ENCODE measurements at regions not wholly inside any gene's neighbourhood (a gene's known extent, or its start where the extent isn't known, plus 50 kb on each side); places are given as distances from the start of the nearest gene placed in this dataset.
"Not testable (repeated sequence)": the region's sequence is repeated elsewhere in the genome, so short reads cannot be mapped to it uniquely, and the experiment has no call there.

GRCh38 chr1:105260001-105260400 is 1510.3 kb downstream of the AMY1C start:
- H3K4me1 ChIP-seq (ENCODE audit: control insufficient read depth, insufficient read depth, low read length, unreplicated experiment), result no peaks in the 10 kb centered on the region
- no peak overlapping the region for H2AFZ ChIP-seq (ENCODE audit: low read length, unreplicated experiment)
- no peak overlapping the region for H3K27ac ChIP-seq (ENCODE audit: low read depth, low read length)
- H3K79me2 ChIP-seq (ENCODE audit: control insufficient read depth, insufficient read depth, low read length, unreplicated experiment), result no peaks in the 10 kb centered on the region
- no peaks in the 10 kb centered on the region for H3K27me3 ChIP-seq (ENCODE audit: insufficient read depth, low read length)
- no peaks in the 10 kb centered on the region for H3K36me3 ChIP-seq (ENCODE audit: insufficient read depth, low read length)
- no peak overlapping the region for H3K4me3 ChIP-seq (ENCODE audit: low read depth, low read length)

DNA sequence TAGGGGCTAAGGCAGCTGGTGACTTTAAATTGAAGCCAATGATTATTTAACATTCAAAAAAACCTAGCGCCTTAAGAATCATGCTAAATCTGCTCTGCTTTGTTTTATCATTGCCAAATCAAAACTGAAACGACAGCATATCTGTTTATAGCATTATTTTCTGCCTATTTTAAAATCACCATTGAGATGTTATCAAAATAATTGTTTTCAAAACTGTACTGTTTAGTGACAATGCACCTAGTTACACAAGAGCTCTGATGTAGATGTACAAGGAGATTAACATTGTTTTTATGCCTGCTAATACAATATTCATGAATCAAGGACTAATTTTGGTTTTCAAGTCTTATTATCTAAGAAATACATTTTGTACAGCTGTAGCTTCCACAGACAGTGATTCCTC is 1521.3 kb downstream of the AMY1C start:
- H3K4me3 ChIP-seq (ENCODE audit: low read depth, low read length), result no peak overlapping the region
- no peak overlapping the region for H3K27ac ChIP-seq (ENCODE audit: low read depth, low read length)
- no peaks in the 10 kb centered on the region for H3K36me3 ChIP-seq (ENCODE audit: insufficient read depth, low read length)
- no peaks in the 10 kb centered on the region for H3K27me3 ChIP-seq (ENCODE audit: insufficient read depth, low read length)
- no peaks in the 10 kb centered on the region for H3K79me2 ChIP-seq (ENCODE audit: control insufficient read depth, insufficient read depth, low read length, unreplicated experiment)
- no peak overlapping the region for H2AFZ ChIP-seq (ENCODE audit: low read length, unreplicated experiment)
- H3K4me1 ChIP-seq (ENCODE audit: control insufficient read depth, insufficient read depth, low read length, unreplicated experiment), result no peaks in the 10 kb centered on the region

GRCh38 chr1:105272376-105272775 is 1522.7 kb downstream of the AMY1C start:
- not testable (repeated sequence) for H3K27ac ChIP-seq (ENCODE audit: low read depth, low read length); H3K4me1 ChIP-seq (ENCODE audit: control insufficient read depth, insufficient read depth, low read length, unreplicated experiment); H3K27me3 ChIP-seq (ENCODE audit: insufficient read depth, low read length); H3K4me3 ChIP-seq (ENCODE audit: low read depth, low read length); H2AFZ ChIP-seq (ENCODE audit: low read length, unreplicated experiment); H3K79me2 ChIP-seq (ENCODE audit: control insufficient read depth, insufficient read depth, low read length, unreplicated experiment); H3K36me3 ChIP-seq (ENCODE audit: insufficient read depth, low read length)

DNA sequence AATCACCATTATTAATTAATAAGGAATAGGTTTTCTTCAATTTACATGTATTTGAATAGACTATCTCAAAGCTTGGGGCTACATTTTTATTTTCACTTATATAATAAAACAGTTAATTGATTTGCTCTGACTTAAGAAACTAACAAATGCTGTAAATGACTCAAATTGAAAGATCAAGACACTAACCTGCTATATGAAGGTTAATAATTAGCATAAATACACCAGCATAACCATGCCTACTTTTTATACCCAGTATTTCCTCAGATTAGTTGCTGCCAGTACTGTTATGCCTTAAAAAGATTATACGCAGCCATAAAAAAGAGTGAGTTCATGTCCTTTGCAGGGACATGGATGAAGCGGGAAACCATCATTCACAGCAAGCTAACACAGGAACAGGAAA is 1545.1 kb downstream of the AMY1C start:
- H3K27me3 ChIP-seq (ENCODE audit: insufficient read depth, low read length), result no peaks in the 10 kb centered on the region
- H3K27ac ChIP-seq (ENCODE audit: low read depth, low read length), result no peak overlapping the region
- H3K36me3 ChIP-seq (ENCODE audit: insufficient read depth, low read length), result no peaks in the 10 kb centered on the region
- no peaks in the 10 kb centered on the region for H3K79me2 ChIP-seq (ENCODE audit: control insufficient read depth, insufficient read depth, low read length, unreplicated experiment)
- no peaks in the 10 kb centered on the region for H3K4me1 ChIP-seq (ENCODE audit: control insufficient read depth, insufficient read depth, low read length, unreplicated experiment)
- no peak overlapping the region for H2AFZ ChIP-seq (ENCODE audit: low read length, unreplicated experiment)
- no peak overlapping the region for H3K4me3 ChIP-seq (ENCODE audit: low read depth, low read length)

- Histone ChIP-seq H3K79me2 (ENCODE audit: control insufficient read depth, insufficient read depth, low read length, unreplicated experiment) (no peaks in the 10 kb centered on the region), H3K4me3 (ENCODE audit: low read depth, low read length) (no peak overlapping the region), H3K27ac (ENCODE audit: low read depth, low read length) (no peak overlapping the region), H3K4me1 (ENCODE audit: control insufficient read depth, insufficient read depth, low read length, unreplicated experiment) (no peaks in the 10 kb centered on the region), H3K36me3 (ENCODE audit: insufficient read depth, low read length) (no peaks in the 10 kb centered on the region), H2AFZ (ENCODE audit: low read length, unreplicated experiment) (no peak overlapping the region), H3K27me3 (ENCODE audit: insufficient read depth, low read length) (no peaks in the 10 kb centered on the region)
Measured at GRCh38 chr1:105310063-105310462, 1560.4 kb downstream of the AMY1C start.

GRCh38 chr1:105317976-105318375 is 1568.3 kb downstream of the AMY1C start:
- no peak overlapping the region for H3K27ac ChIP-seq (ENCODE audit: low read depth, low read length)
- H3K36me3 ChIP-seq (ENCODE audit: insufficient read depth, low read length), result no peaks in the 10 kb centered on the region
- H3K79me2 ChIP-seq (ENCODE audit: control insufficient read depth, insufficient read depth, low read length, unreplicated experiment), result no peaks in the 10 kb centered on the region
- H3K4me3 ChIP-seq (ENCODE audit: low read depth, low read length), result no peak overlapping the region
- H3K4me1 ChIP-seq (ENCODE audit: control insufficient read depth, insufficient read depth, low read length, unreplicated experiment), result no peaks in the 10 kb centered on the region
- no peaks in the 10 kb centered on the region for H3K27me3 ChIP-seq (ENCODE audit: insufficient read depth, low read length)
- H2AFZ ChIP-seq (ENCODE audit: low read length, unreplicated experiment), result no peak overlapping the region

GRCh38 chr1:105326886-105327285 is 1577.2 kb downstream of the AMY1C start:
- no peak overlapping the region for H2AFZ ChIP-seq (ENCODE audit: low read length, unreplicated experiment)
- H3K27ac ChIP-seq (ENCODE audit: low read depth, low read length), result no peak overlapping the region
- H3K4me3 ChIP-seq (ENCODE audit: low read depth, low read length), result no peak overlapping the region
- H3K4me1 ChIP-seq (ENCODE audit: control insufficient read depth, insufficient read depth, low read length, unreplicated experiment), result no peaks in the 10 kb centered on the region
- H3K36me3 ChIP-seq (ENCODE audit: insufficient read depth, low read length), result no peaks in the 10 kb centered on the region
- no peaks in the 10 kb centered on the region for H3K79me2 ChIP-seq (ENCODE audit: control insufficient read depth, insufficient read depth, low read length, unreplicated experiment)
- H3K27me3 ChIP-seq (ENCODE audit: insufficient read depth, low read length), result no peaks in the 10 kb centered on the region

DNA sequence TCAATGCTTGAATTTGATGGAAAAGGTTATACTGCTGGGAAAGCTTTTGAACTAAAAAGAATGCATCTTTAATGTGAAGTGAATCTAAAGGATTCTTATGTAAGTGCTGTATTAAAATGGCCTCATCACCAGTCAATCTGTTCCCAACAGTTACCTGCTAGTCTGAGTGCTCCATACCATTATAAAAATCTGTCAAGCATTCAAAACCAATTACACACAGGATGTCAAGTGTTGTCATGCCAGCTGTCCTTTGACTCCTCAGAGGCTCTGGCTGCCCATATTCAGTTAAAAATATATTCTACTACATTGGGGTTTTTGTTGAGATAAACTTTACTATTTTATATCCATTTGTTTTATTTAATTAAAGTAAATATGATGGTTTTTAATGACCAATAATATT is 1587.7 kb downstream of the AMY1C start:
- no peak overlapping the region for H2AFZ ChIP-seq (ENCODE audit: low read length, unreplicated experiment)
- no peaks in the 10 kb centered on the region for H3K27me3 ChIP-seq (ENCODE audit: insufficient read depth, low read length)
- H3K27ac ChIP-seq (ENCODE audit: low read depth, low read length), result no peak overlapping the region
- H3K79me2 ChIP-seq (ENCODE audit: control insufficient read depth, insufficient read depth, low read length, unreplicated experiment), result no peaks in the 10 kb centered on the region
- no peaks in the 10 kb centered on the region for H3K4me1 ChIP-seq (ENCODE audit: control insufficient read depth, insufficient read depth, low read length, unreplicated experiment)
- no peaks in the 10 kb centered on the region for H3K36me3 ChIP-seq (ENCODE audit: insufficient read depth, low read length)
- H3K4me3 ChIP-seq (ENCODE audit: low read depth, low read length), result no peak overlapping the region

DNA sequence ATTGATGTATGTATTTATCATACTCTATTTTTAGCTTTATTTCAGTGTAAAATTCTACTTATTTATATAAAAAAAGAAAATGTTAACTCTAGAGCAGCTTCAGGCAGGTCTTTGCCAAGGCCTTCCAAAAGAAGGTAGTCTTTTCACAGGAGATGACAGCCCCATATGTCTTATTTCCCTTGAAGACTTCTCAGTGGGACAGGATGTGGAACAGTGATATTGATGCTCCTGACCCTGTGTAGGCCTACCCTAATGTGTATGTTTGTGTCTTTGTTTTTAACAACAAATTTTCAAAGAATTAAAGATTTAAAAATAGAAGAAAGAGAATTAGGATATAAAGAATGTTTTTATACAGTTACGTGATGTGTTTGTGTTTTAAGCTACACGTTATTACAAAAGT is 1593.6 kb downstream of the AMY1C start:
- Histone ChIP-seq H3K4me3 (ENCODE audit: low read depth, low read length) (no peak overlapping the region), H3K79me2 (ENCODE audit: control insufficient read depth, insufficient read depth, low read length, unreplicated experiment) (no peaks in the 10 kb centered on the region), H3K36me3 (ENCODE audit: insufficient read depth, low read length) (no peaks in the 10 kb centered on the region), H3K27ac (ENCODE audit: low read depth, low read length) (no peak overlapping the region), H3K4me1 (ENCODE audit: control insufficient read depth, insufficient read depth, low read length, unreplicated experiment) (no peaks in the 10 kb centered on the region), H2AFZ (ENCODE audit: low read length, unreplicated experiment) (no peak overlapping the region), H3K27me3 (ENCODE audit: insufficient read depth, low read length) (no peaks in the 10 kb centered on the region)

DNA sequence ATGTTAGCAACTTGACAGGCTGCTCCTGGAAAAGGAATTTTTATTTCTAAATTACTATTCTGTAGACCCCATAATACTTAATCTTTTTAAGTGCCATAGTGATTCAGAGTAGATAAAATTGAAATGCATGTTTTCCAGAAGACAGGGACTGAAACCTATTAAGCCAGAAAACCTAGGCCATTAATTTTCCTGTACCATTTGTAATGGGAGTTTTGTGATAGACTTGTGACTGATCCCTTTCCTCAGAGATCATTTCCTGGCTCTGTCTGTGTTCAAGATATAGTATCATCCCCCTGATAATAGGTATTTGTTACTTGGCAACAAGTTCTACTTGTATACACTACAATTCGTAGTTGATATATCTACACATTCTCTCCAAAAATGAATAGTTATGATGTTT is 1609.8 kb downstream of the AMY1C start:
- no peaks in the 10 kb centered on the region for H3K36me3 ChIP-seq (ENCODE audit: insufficient read depth, low read length)
- no peak overlapping the region for H2AFZ ChIP-seq (ENCODE audit: low read length, unreplicated experiment)
- no peak overlapping the region for H3K4me3 ChIP-seq (ENCODE audit: low read depth, low read length)
- H3K27me3 ChIP-seq (ENCODE audit: insufficient read depth, low read length), result no peaks in the 10 kb centered on the region
- no peaks in the 10 kb centered on the region for H3K4me1 ChIP-seq (ENCODE audit: control insufficient read depth, insufficient read depth, low read length, unreplicated experiment)
- no peaks in the 10 kb centered on the region for H3K79me2 ChIP-seq (ENCODE audit: control insufficient read depth, insufficient read depth, low read length, unreplicated experiment)
- no peak overlapping the region for H3K27ac ChIP-seq (ENCODE audit: low read depth, low read length)

GRCh38 chr1:105362438-105362837 is 1612.7 kb downstream of the AMY1C start:
- Histone ChIP-seq H3K4me3 (ENCODE audit: low read depth, low read length) (no peak overlapping the region), H3K4me1 (ENCODE audit: control insufficient read depth, insufficient read depth, low read length, unreplicated experiment) (no peaks in the 10 kb centered on the region), H3K27me3 (ENCODE audit: insufficient read depth, low read length) (no peaks in the 10 kb centered on the region), H3K79me2 (ENCODE audit: control insufficient read depth, insufficient read depth, low read length, unreplicated experiment) (no peaks in the 10 kb centered on the region), H2AFZ (ENCODE audit: low read length, unreplicated experiment) (no peak overlapping the region), H3K27ac (ENCODE audit: low read depth, low read length) (no peak overlapping the region), H3K36me3 (ENCODE audit: insufficient read depth, low read length) (no peaks in the 10 kb centered on the region)

- Histone ChIP-seq H3K36me3 (ENCODE audit: insufficient read depth, low read length) (no peaks in the 10 kb centered on the region), H3K27me3 (ENCODE audit: insufficient read depth, low read length) (no peaks in the 10 kb centered on the region), H3K4me1 (ENCODE audit: control insufficient read depth, insufficient read depth, low read length, unreplicated experiment) (no peaks in the 10 kb centered on the region), H2AFZ (ENCODE audit: low read length, unreplicated experiment) (no peak overlapping the region), H3K79me2 (ENCODE audit: control insufficient read depth, insufficient read depth, low read length, unreplicated experiment) (no peaks in the 10 kb centered on the region), H3K4me3 (ENCODE audit: low read depth, low read length) (no peak overlapping the region), H3K27ac (ENCODE audit: low read depth, low read length) (no peak overlapping the region)
Measured at GRCh38 chr1:105368446-105368845, 1618.7 kb downstream of the AMY1C start.

Measured in ACC112 (cell line).